Liver (tissue), 7 donors: ENCODE measurements at regions not wholly inside any gene's neighbourhood (a gene's known extent, or its start where the extent isn't known, plus 50 kb on each side); places are given as distances from the start of the nearest gene placed in this dataset.

Experiments
- DNase-seq: peaks from one replicate; pipeline ENCODE4 v3.0.0-alpha.2; 2017; ENCODE audit warnings: low spot score
- H3K27ac ChIP-seq, 2 donors: one replicate each; pipeline ENCODE4 v1.7.0; 2013; ENCODE audit warnings: inconsistent platforms in 2 of 2, low read length in 2 of 2, control low read depth in 1 of 2, low read depth in 1 of 2, mild to moderate bottlenecking in 1 of 2
- H3K27me3 ChIP-seq, 4 donors: one replicate each; pipeline versions ENCODE4 v1.6.1 to v1.7.0; 2013; ENCODE audit warnings: low read length in 3 of 4, inconsistent platforms in 1 of 4, mild to moderate bottlenecking in 1 of 4, moderate library complexity in 1 of 4; ENCODE audit not compliant: control insufficient read depth in 4 of 4, insufficient read depth in 4 of 4
- H3K36me3 ChIP-seq, 4 donors: one replicate each; pipeline versions ENCODE4 v1.6.1 to v1.7.0; 2013; ENCODE audit warnings: low read length in 3 of 4, mild to moderate bottlenecking in 3 of 4, low read depth in 1 of 4, moderate library complexity in 1 of 4; ENCODE audit not compliant: control insufficient read depth in 4 of 4, insufficient read depth in 3 of 4
- H3K4me1 ChIP-seq, 4 donors: one replicate each; pipeline versions ENCODE4 v1.6.1 to v1.7.0; 2013; ENCODE audit warnings: low read length in 3 of 4, mild to moderate bottlenecking in 3 of 4, moderate library complexity in 1 of 4; ENCODE audit not compliant: control insufficient read depth in 4 of 4, insufficient read depth in 4 of 4
- H3K4me3 ChIP-seq, 3 donors: one replicate each; pipeline versions ENCODE4 v1.6.1 to v1.7.0; 2013; ENCODE audit warnings: low read length in 3 of 3, control low read depth in 1 of 3, low read depth in 1 of 3, mild to moderate bottlenecking in 1 of 3
- H3K9ac ChIP-seq, 2 donors: one replicate each; pipeline ENCODE4 v1.7.0; 2013; ENCODE audit warnings: low read length in 2 of 2, mild to moderate bottlenecking in 2 of 2, moderate library complexity in 2 of 2, control low read depth in 1 of 2, low read depth in 1 of 2
- H3K9me3 ChIP-seq, 4 donors: one replicate each; pipeline versions ENCODE4 v1.6.1 to v1.7.0; 2013; ENCODE audit warnings: low read length in 3 of 4; ENCODE audit not compliant: control insufficient read depth in 4 of 4
- ATF3 ChIP-seq: IDR thresholded peaks from 2 replicates; pipeline ENCODE4 v1.6.1; 2016; ENCODE audit warnings: antibody characterized with exemption
- EGR1 ChIP-seq, 2 donors: IDR thresholded peaks; 2 replicates each; pipeline ENCODE4 v1.6.1; 2016 to 2018; ENCODE audit warnings: antibody characterized with exemption in 2 of 2, low read depth in 2 of 2
- FOXA1 ChIP-seq: IDR thresholded peaks from 2 replicates; pipeline ENCODE4 v1.6.1; 2016; ENCODE audit warnings: antibody characterized with exemption
- FOXA2 ChIP-seq: IDR thresholded peaks from 2 replicates; pipeline ENCODE4 v1.6.1; 2016; ENCODE audit warnings: antibody characterized with exemption
- GABPA ChIP-seq, 2 donors: IDR thresholded peaks in 1 of 2; conservative IDR thresholded peaks in 1 of 2; 2 replicates each; pipeline ENCODE4 v1.6.1; 2016; ENCODE audit warnings: antibody characterized with exemption in 2 of 2, mild to moderate bottlenecking in 1 of 2, moderate library complexity in 1 of 2
- HNF4A ChIP-seq, 2 donors: conservative IDR thresholded peaks; 2 replicates each; pipeline ENCODE4 v1.6.1; 2016; ENCODE audit warnings: antibody characterized with exemption in 2 of 2, mild to moderate bottlenecking in 2 of 2
- HNF4G ChIP-seq: IDR thresholded peaks from 2 replicates; pipeline ENCODE4 v1.6.1; 2016; ENCODE audit warnings: antibody characterized with exemption
- JUND ChIP-seq, 2 donors: IDR thresholded peaks; 2 replicates each; pipeline ENCODE4 v1.6.1; 2016; ENCODE audit warnings: antibody characterized with exemption in 2 of 2
- NR2F2 ChIP-seq: IDR thresholded peaks from 2 replicates; pipeline ENCODE4 v1.6.1; 2016; ENCODE audit warnings: antibody characterized with exemption
- RAD21 ChIP-seq, 2 donors: IDR thresholded peaks; 2 replicates each; pipeline ENCODE4 v1.6.1; 2016; ENCODE audit warnings: antibody characterized with exemption in 2 of 2, mild to moderate bottlenecking in 2 of 2
- REST ChIP-seq: IDR thresholded peaks from 2 replicates; pipeline ENCODE4 v1.6.1; 2016; ENCODE audit warnings: antibody characterized with exemption, mild to moderate bottlenecking
- RXRA ChIP-seq, 2 donors: IDR thresholded peaks; 2 replicates each; pipeline ENCODE4 v1.6.1; 2017 to 2018; ENCODE audit warnings: antibody characterized with exemption in 2 of 2, mild to moderate bottlenecking in 1 of 2
- SP1 ChIP-seq: IDR thresholded peaks from 2 replicates; pipeline ENCODE4 v1.6.1; 2018; ENCODE audit warnings: antibody characterized with exemption, mild to moderate bottlenecking
- TAF1 ChIP-seq: conservative IDR thresholded peaks from 2 replicates; pipeline ENCODE4 v1.6.1; 2016; ENCODE audit warnings: antibody characterized with exemption, mild to moderate bottlenecking
- YY1 ChIP-seq: IDR thresholded peaks from 2 replicates; pipeline ENCODE4 v1.6.1; 2016; ENCODE audit warnings: antibody characterized with exemption, mild to moderate bottlenecking
- ZBTB33 ChIP-seq: IDR thresholded peaks from 2 replicates; pipeline ENCODE4 v1.6.1; 2016; ENCODE audit warnings: antibody characterized with exemption
- WGBS: extraction: QIAGEN DNeasy Blood & Tissue Kit; methylation state at CpG from one replicate; pipeline ENCODE4 v1.1.7; 2013; 5-methylcytosine and 5-hydroxymethylcytosine counted together
- donor health status: healthy.
- donor health status: healthy.
- donor health status: healthy.
- donor health status: healthy.

GRCh38 chr3:102646557-102646956 is 211.7 kb downstream of the ZPLD1 start (continued):
- no peak for TF ChIP-seq GABPA (IDR thresholded peaks at IDR 0.05 in 1 of 2, conservative IDR thresholded peaks at IDR 0.05 in 1 of 2)
- TF ChIP-seq NR2F2: no peak
- TF ChIP-seq YY1: no peak
- no peak for TF ChIP-seq SP1
- TF ChIP-seq EGR1 (IDR thresholded peaks at IDR 0.05; ENCODE audit: low read depth in 2 of 2): no peak
- TF ChIP-seq RXRA (IDR thresholded peaks at IDR 0.05): no peak
- TF ChIP-seq ZBTB33: no peak
- TF ChIP-seq FOXA2: no peak

GRCh38 chr3:102660653-102661052 is 225.8 kb downstream of the ZPLD1 start:
- no peak overlapping the region for H3K27ac ChIP-seq
- H3K9ac ChIP-seq: no peak overlapping the region
- H3K27me3 ChIP-seq: no peaks in the 10 kb centered on the region
- no peaks in the 10 kb centered on the region for H3K9me3 ChIP-seq
- H3K4me1 ChIP-seq: peaks cover 4 to 28% (median 18%) of the 10 kb centered on the region in 4 donors
- no peaks in the 10 kb centered on the region for H3K36me3 ChIP-seq
- TF ChIP-seq RAD21 (IDR thresholded peaks at IDR 0.05) (peak in 1 of 2 donors; percentile 10), YY1 (peak; percentile 50), ATF3 (no peak), FOXA1 (peak; percentile 4), ZBTB33 (no peak), FOXA2 (peak; percentile 37), HNF4A (conservative IDR thresholded peaks at IDR 0.05) (peak; percentile 11 to 25), TAF1 (no peak)
- H3K4me3 ChIP-seq: no peak overlapping the region
- DNase-seq: no peak
- WGBS: 51% methylated on average over 3 of the region's 3 CpGs

GRCh38 chr3:102661707-102662497 is 227.1 kb downstream of the ZPLD1 start:
- no peak overlapping the region for H3K4me3 ChIP-seq
- no peak overlapping the region for H3K27ac ChIP-seq
- H3K27me3 ChIP-seq: no peaks in the 10 kb centered on the region
- no peak for DNase-seq
- peaks cover 4 to 28% (median 18%) of the 10 kb centered on the region in 4 donors for H3K4me1 ChIP-seq
- no peaks in the 10 kb centered on the region for H3K36me3 ChIP-seq
- H3K9me3 ChIP-seq: no peaks in the 10 kb centered on the region
- H3K9ac ChIP-seq: no peak overlapping the region
- WGBS: 61% methylated on average over 5 of the region's 5 CpGs
- TF ChIP-seq FOXA2 (peak; percentile 39), EGR1 (IDR thresholded peaks at IDR 0.05; ENCODE audit: low read depth in 2 of 2) (peak in 1 of 2 donors; percentile 38), NR2F2 (no peak), HNF4G (peak; percentile 7), ATF3 (no peak), RXRA (IDR thresholded peaks at IDR 0.05) (peak in 1 of 2 donors; percentile 66), REST (peak; percentile 44), SP1 (peak; percentile 72), HNF4A (conservative IDR thresholded peaks at IDR 0.05) (peak; percentile 68 to 72), JUND (IDR thresholded peaks at IDR 0.05) (peak in 1 of 2 donors; percentile 31), YY1 (peak; percentile 77), ZBTB33 (peak; percentile 33)
